Bronchial epithelial cell (primary cell): ENCODE measurements at regions not wholly inside any gene's neighbourhood (a gene's known extent, or its start where the extent isn't known, plus 50 kb on each side); places are given as distances from the start of the nearest gene placed in this dataset.

Experiments
- DNase-seq: peaks from one replicate; pipeline ENCODE4 v3.0.0-alpha.2; 2010; ENCODE audit warnings: low read depth
- FAIRE-seq: peaks from 2 replicates; lab custom pipeline; 2011; peaks lifted over from hg19 to GRCh38; lab: Jason Lieb, UNC
- H3K27me3 ChIP-seq: 2 replicates; pipeline ENCODE4 v1.5.1; 2011; ENCODE audit warnings: low read length; ENCODE audit not compliant: control insufficient read depth, insufficient read depth
- H3K36me3 ChIP-seq: 2 replicates; pipeline ENCODE4 v1.5.1; 2011; ENCODE audit warnings: low read length; ENCODE audit not compliant: control insufficient read depth, insufficient read depth
- H3K4me3 ChIP-seq: 2 replicates; pipeline ENCODE4 v1.5.1; 2011; ENCODE audit warnings: mild to moderate bottlenecking, low read depth, low read length, control low read depth
- CTCF ChIP-seq: IDR thresholded peaks from 2 replicates; pipeline ENCODE4 v1.5.1; 2011; ENCODE audit warnings: mild to moderate bottlenecking, moderate library complexity, low read length, control low read depth, inconsistent platforms; ENCODE audit not compliant: insufficient read depth, severe bottlenecking

- TF ChIP-seq CTCF = no peak
- H3K27me3 ChIP-seq = no peaks in the 10 kb centered on the region
- DNase-seq = no peak
- no peak for FAIRE-seq
- no peak overlapping the region for H3K4me3 ChIP-seq
- H3K36me3 ChIP-seq = no peaks in the 10 kb centered on the region
Measured at GRCh38 chr11:116607027-116607426, 165.8 kb downstream of the BUD13 start.

GRCh38 chr11:116605543-116606459 is 167.0 kb downstream of the BUD13 start:
- Histone ChIP-seq H3K27me3 (no peaks in the 10 kb centered on the region), H3K4me3 (no peak overlapping the region), H3K36me3 (no peaks in the 10 kb centered on the region)
- DNase-seq = peak; percentile 26
- peak; percentile 42 for TF ChIP-seq CTCF
- no peak for FAIRE-seq

- no peak for DNase-seq
Measured at GRCh38 chr11:116603728-116604323, 169.0 kb downstream of the BUD13 start.

GRCh38 chr11:116602637-116602942 is 170.2 kb downstream of the BUD13 start:
- Histone ChIP-seq H3K27me3 (no peaks in the 10 kb centered on the region), H3K4me3 (no peak overlapping the region), H3K36me3 (no peaks in the 10 kb centered on the region)
- TF ChIP-seq CTCF = no peak
- DNase-seq (no peak), FAIRE-seq (no peak)

More at GRCh38 chr11:116603728-116604323, 169.0 kb downstream of the BUD13 start:
- Histone ChIP-seq H3K27me3 (no peaks in the 10 kb centered on the region), H3K36me3 (no peaks in the 10 kb centered on the region), H3K4me3 (no peak overlapping the region)
- no peak for TF ChIP-seq CTCF
- no peak for FAIRE-seq

GRCh38 chr11:116601814-116602636 is 170.8 kb downstream of the BUD13 start:
- DNase-seq = peak; percentile 3
- FAIRE-seq = no peak
- Histone ChIP-seq H3K36me3 (no peaks in the 10 kb centered on the region), H3K27me3 (no peaks in the 10 kb centered on the region), H3K4me3 (no peak overlapping the region)
- TF ChIP-seq CTCF = no peak
